HL-60 (cell line): ENCODE measurements at regions not wholly inside any gene's neighbourhood (a gene's known extent, or its start where the extent isn't known, plus 50 kb on each side); places are given as distances from the start of the nearest gene placed in this dataset.

ENCODE experiments used
- DNase-seq, 2 experiments: peaks; one replicate each; pipeline ENCODE4 v3.0.0-alpha.2; 2010 to 2020; ENCODE audit warnings: low read depth in 1 of 2, low spot score in 1 of 2
- H3K27ac ChIP-seq: fragments of 250-450 bp; sonication (Bioruptor Pico); replicated peaks from 2 replicates; pipeline ENCODE4 v1.5.1; 2020; ENCODE audit warnings: mild to moderate bottlenecking, moderate library complexity
- H3K27me3 ChIP-seq: fragments of 250-450 bp; sonication (Bioruptor Pico); 2 replicates; pipeline ENCODE4 v1.5.1; 2021; ENCODE audit warnings: mild to moderate bottlenecking, moderate library complexity; ENCODE audit not compliant: insufficient read depth, poor library complexity, severe bottlenecking
- H3K4me3 ChIP-seq: replicated peaks from 2 replicates; pipeline ENCODE4 v1.5.1; 2011; ENCODE audit warnings: mild to moderate bottlenecking, control low read depth, low read length; ENCODE audit not compliant: insufficient read depth
- GABPA ChIP-seq: IDR thresholded peaks from 2 replicates; pipeline ENCODE4 v1.6.1; 2012; ENCODE audit warnings: low read depth
- POLR2AphosphoS5 ChIP-seq: IDR thresholded peaks from 2 replicates; pipeline ENCODE4 v1.6.1; 2012; ENCODE audit warnings: low read depth
- SPI1 ChIP-seq: IDR thresholded peaks from 2 replicates; pipeline ENCODE4 v1.6.1; 2012; ENCODE audit warnings: low read depth, mild to moderate bottlenecking, borderline replicate concordance
- TF ChIP-seq, protein P1 (sequence below): IDR thresholded peaks from 2 replicates; pipeline ENCODE4 v1.6.1; 2012; ENCODE audit warnings: low read depth; ENCODE audit not compliant: insufficient replicate concordance
- TF ChIP-seq, protein P2 (sequence below): IDR thresholded peaks from one replicate; pipeline ENCODE4 v1.5.1; 2011; ENCODE audit warnings: low read length, control low read depth, inconsistent platforms; ENCODE audit not compliant: insufficient read depth

DNA sequence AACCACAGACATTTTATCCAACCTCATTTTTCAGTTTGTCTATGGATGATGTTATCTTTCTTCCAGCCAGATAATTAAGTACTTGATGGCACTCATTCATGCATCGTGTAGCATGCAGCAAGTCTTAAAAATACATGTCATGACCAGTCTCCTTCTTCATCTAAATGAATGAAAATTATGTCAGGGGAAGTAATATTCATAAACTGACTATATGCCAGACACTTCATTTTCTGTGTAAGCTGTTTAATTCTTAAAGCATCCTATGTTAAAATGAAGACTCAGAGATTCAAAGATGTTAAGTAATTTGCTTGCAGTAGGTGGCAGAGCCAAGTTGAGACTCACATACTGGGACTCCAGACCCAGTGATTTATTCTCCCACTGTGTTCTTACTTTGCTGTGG, 181.7 kb upstream of the CD180 start:
- no peak overlapping the region for H3K4me3 ChIP-seq
- DNase-seq = no peak
- H3K27me3 ChIP-seq = no peaks in the 10 kb centered on the region
- TF ChIP-seq, protein P1, sequence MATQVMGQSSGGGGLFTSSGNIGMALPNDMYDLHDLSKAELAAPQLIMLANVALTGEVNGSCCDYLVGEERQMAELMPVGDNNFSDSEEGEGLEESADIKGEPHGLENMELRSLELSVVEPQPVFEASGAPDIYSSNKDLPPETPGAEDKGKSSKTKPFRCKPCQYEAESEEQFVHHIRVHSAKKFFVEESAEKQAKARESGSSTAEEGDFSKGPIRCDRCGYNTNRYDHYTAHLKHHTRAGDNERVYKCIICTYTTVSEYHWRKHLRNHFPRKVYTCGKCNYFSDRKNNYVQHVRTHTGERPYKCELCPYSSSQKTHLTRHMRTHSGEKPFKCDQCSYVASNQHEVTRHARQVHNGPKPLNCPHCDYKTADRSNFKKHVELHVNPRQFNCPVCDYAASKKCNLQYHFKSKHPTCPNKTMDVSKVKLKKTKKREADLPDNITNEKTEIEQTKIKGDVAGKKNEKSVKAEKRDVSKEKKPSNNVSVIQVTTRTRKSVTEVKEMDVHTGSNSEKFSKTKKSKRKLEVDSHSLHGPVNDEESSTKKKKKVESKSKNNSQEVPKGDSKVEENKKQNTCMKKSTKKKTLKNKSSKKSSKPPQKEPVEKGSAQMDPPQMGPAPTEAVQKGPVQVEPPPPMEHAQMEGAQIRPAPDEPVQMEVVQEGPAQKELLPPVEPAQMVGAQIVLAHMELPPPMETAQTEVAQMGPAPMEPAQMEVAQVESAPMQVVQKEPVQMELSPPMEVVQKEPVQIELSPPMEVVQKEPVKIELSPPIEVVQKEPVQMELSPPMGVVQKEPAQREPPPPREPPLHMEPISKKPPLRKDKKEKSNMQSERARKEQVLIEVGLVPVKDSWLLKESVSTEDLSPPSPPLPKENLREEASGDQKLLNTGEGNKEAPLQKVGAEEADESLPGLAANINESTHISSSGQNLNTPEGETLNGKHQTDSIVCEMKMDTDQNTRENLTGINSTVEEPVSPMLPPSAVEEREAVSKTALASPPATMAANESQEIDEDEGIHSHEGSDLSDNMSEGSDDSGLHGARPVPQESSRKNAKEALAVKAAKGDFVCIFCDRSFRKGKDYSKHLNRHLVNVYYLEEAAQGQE = no peak
- TF ChIP-seq, protein P2, sequence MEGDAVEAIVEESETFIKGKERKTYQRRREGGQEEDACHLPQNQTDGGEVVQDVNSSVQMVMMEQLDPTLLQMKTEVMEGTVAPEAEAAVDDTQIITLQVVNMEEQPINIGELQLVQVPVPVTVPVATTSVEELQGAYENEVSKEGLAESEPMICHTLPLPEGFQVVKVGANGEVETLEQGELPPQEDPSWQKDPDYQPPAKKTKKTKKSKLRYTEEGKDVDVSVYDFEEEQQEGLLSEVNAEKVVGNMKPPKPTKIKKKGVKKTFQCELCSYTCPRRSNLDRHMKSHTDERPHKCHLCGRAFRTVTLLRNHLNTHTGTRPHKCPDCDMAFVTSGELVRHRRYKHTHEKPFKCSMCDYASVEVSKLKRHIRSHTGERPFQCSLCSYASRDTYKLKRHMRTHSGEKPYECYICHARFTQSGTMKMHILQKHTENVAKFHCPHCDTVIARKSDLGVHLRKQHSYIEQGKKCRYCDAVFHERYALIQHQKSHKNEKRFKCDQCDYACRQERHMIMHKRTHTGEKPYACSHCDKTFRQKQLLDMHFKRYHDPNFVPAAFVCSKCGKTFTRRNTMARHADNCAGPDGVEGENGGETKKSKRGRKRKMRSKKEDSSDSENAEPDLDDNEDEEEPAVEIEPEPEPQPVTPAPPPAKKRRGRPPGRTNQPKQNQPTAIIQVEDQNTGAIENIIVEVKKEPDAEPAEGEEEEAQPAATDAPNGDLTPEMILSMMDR = no peak
- no peak overlapping the region for H3K27ac ChIP-seq

DNA sequence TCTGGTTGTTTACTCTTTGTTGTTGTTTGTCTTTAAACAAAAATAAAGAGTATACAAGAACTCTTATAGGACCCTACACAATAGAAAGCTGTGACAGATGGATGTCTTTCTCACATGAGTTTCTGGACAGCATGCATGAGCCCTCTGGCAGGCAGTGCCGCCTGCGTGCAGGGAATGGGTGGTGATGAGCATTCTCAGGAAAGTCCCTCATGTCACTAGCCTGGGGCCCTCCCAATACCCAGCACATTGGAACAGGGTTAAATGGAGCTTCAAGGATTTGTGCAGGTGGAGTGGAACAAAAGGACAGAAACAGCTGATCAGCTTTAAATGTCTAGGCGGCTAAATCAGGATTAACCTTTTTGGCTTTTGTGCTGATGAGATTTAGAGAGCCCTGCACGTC, 181.0 kb upstream of the CD180 start:
- no peak for DNase-seq
- no peak for TF ChIP-seq GABPA
- TF ChIP-seq, protein P2 = no peak
- TF ChIP-seq SPI1 = no peak
- no peak for TF ChIP-seq POLR2AphosphoS5
- TF ChIP-seq, protein P1 = no peak
- H3K27ac ChIP-seq = no peak overlapping the region
- no peak overlapping the region for H3K4me3 ChIP-seq
- no peaks in the 10 kb centered on the region for H3K27me3 ChIP-seq

GRCh38 chr5:67375606-67376005, 179.0 kb upstream of the CD180 start:
- TF ChIP-seq GABPA = no peak
- no peak for TF ChIP-seq POLR2AphosphoS5
- no peak for TF ChIP-seq SPI1
- TF ChIP-seq, protein P2 = no peak
- TF ChIP-seq, protein P1 = no peak
- no peaks in the 10 kb centered on the region for H3K27me3 ChIP-seq
- H3K27ac ChIP-seq = no peak overlapping the region
- DNase-seq = peak in 1 of 2 experiments; percentile 5
- no peak overlapping the region for H3K4me3 ChIP-seq
